ENCODE measurements at regions not wholly inside any gene's neighbourhood (a gene's known extent, or its start where the extent isn't known, plus 50 kb on each side); places are given as distances from the start of the nearest gene placed in this dataset.

DNA sequence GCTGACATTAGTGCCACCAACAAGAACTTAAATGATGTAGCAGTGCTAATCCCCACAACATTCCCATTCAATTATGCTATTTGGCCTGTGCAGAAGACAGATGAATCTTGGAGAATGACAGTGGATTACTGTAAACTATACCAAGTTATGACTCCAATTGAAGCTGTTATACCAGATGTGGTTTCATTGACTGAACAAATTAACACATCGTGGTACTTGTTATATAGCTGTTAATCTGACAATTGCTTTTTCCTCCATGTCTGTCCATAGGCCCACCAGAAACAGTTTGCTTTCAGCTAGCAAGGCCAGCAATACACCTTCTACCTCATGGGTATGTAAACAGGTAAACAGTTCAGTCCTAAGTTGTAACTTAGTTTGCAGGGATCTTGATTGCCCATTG is 101.1 kb downstream of the S1PR1 start:
- Histone ChIP-seq H3K36me3 (no peaks in the 10 kb centered on the region), H3K4me3 (no peak overlapping the region), H3K4me1 (no peaks in the 10 kb centered on the region), H3K9me3 (peaks cover 0 to 12% (median 0%) of the 10 kb centered on the region in 3 donors), H3K27ac (no peak overlapping the region), H3K27me3 (no peaks in the 10 kb centered on the region)
- no peak for ATAC-seq
- 88 to 100% methylated on average over 1 of the region's 1 CpG for WGBS, 2 donors (ENCODE audit: low coverage in 1 of 2)
- TF ChIP-seq EP300 (IDR thresholded peaks at IDR 0.05) (no peak), POLR2AphosphoS5 (IDR thresholded peaks at IDR 0.05) (no peak), CTCF (IDR thresholded peaks at IDR 0.05) (no peak), POLR2A (IDR thresholded peaks at IDR 0.05) (no peak)

GRCh38 chr1:101338714-101339430 is 102.1 kb downstream of the S1PR1 start:
- 73 to 79% methylated on average over 3 to 5 of the region's 5 CpGs for WGBS, 2 donors (ENCODE audit: low coverage in 1 of 2)
- TF ChIP-seq CTCF (IDR thresholded peaks at IDR 0.05) (no peak), POLR2AphosphoS5 (IDR thresholded peaks at IDR 0.05) (no peak), EP300 (IDR thresholded peaks at IDR 0.05) (no peak), POLR2A (IDR thresholded peaks at IDR 0.05) (no peak)
- Histone ChIP-seq H3K36me3 (no peaks in the 10 kb centered on the region), H3K27ac (no peak overlapping the region), H3K9me3 (peaks cover 0 to 12% (median 0%) of the 10 kb centered on the region in 3 donors), H3K4me1 (no peaks in the 10 kb centered on the region), H3K4me3 (no peak overlapping the region), H3K27me3 (no peaks in the 10 kb centered on the region)
- no peak for ATAC-seq

DNA sequence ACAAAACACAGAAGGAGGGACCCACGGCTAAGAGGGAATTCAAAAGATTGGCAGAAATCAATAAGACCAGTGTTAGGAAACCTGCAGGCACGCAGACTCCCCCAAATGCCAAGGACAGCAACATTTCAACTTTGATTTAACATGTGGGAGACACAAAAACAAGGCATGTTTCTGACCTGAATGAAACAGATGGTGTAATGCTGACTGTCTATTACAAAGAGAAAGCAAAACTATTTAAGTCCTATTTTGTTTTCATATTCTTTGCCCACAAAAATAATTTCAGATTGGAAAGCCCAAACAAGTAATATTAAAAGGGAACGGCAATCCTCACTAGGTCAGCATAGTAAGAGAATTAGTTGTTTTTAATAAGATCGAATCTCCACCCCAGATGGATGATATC is 107.9 kb downstream of the S1PR1 start:
- no peak overlapping the region for H3K4me3 ChIP-seq
- no peaks in the 10 kb centered on the region for H3K27me3 ChIP-seq
- H3K4me1 ChIP-seq = no peaks in the 10 kb centered on the region
- 62 to 67% methylated on average over 2 to 4 of the region's 4 CpGs for WGBS, 2 donors (ENCODE audit: low coverage in 1 of 2)
- TF ChIP-seq EP300 (IDR thresholded peaks at IDR 0.05) = no peak
- H3K9me3 ChIP-seq = no peaks in the 10 kb centered on the region
- no peaks in the 10 kb centered on the region for H3K36me3 ChIP-seq
- H3K27ac ChIP-seq = no peak overlapping the region
- no peak for ATAC-seq

- no peaks in the 10 kb centered on the region for H3K9me3 ChIP-seq
- H3K4me1 ChIP-seq = no peaks in the 10 kb centered on the region
- 88 to 92% methylated on average over 2 of the region's 2 CpGs for WGBS, 2 donors (ENCODE audit: low coverage in 1 of 2)
- TF ChIP-seq CTCF (IDR thresholded peaks at IDR 0.05) (no peak), EP300 (IDR thresholded peaks at IDR 0.05) (no peak), POLR2A (IDR thresholded peaks at IDR 0.05) (no peak), POLR2AphosphoS5 (IDR thresholded peaks at IDR 0.05) (no peak)
- ATAC-seq = no peak
- H3K4me3 ChIP-seq = no peak overlapping the region
- no peaks in the 10 kb centered on the region for H3K27me3 ChIP-seq
- H3K36me3 ChIP-seq = no peaks in the 10 kb centered on the region
- H3K27ac ChIP-seq = no peak overlapping the region
These were observed 109.6 kb downstream of the S1PR1 start for GRCh38 chr1:101346419-101346818.

DNA sequence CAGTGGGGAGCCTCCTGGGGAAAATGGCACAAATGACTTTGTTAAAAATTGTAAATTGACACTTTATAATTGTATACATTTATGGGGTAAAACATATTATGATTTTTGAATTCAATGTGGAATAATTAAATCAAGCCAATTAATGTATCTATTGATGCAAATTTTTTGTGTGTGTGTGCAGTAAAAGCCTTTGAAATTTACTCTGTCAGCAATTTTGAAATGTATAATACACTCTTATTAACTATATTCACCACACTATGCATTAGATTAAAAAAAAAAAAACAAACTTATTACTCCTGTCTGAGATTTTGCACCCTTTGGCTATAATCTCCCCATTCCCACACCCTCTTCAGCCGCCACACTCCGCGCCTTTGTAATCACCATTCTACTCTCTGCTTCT is 119.2 kb downstream of the S1PR1 start:
- no peaks in the 10 kb centered on the region for H3K36me3 ChIP-seq
- no peak overlapping the region for H3K4me3 ChIP-seq
- H3K4me1 ChIP-seq = no peaks in the 10 kb centered on the region
- TF ChIP-seq CTCF (IDR thresholded peaks at IDR 0.05) = no peak
- TF ChIP-seq EP300 (IDR thresholded peaks at IDR 0.05) = no peak
- no peak for TF ChIP-seq POLR2A (IDR thresholded peaks at IDR 0.05)
- no peak for TF ChIP-seq POLR2AphosphoS5 (IDR thresholded peaks at IDR 0.05)
- ATAC-seq = no peak
- H3K27ac ChIP-seq = no peak overlapping the region
- no peaks in the 10 kb centered on the region for H3K9me3 ChIP-seq
- WGBS, 2 donors (ENCODE audit: low coverage in 1 of 2) = 86 to 95% methylated on average over 3 of the region's 3 CpGs
- no peaks in the 10 kb centered on the region for H3K27me3 ChIP-seq

All from gastroesophageal sphincter (tissue), 4 donors.